IPS-NIHi11 (cell line): ENCODE measurements at regions not wholly inside any gene's neighbourhood (a gene's known extent, or its start where the extent isn't known, plus 50 kb on each side); places are given as distances from the start of the nearest gene placed in this dataset.
A peak's percentile ranks its signal among the peaks of the same experiment; 100 is the strongest.
"Not testable (repeated sequence)": the region's sequence is repeated elsewhere in the genome, so short reads cannot be mapped to it uniquely, and the experiment has no call there.

Source experiments
- DNase-seq: peaks from one replicate; pipeline ENCODE4 v3.0.0; 2012; ENCODE audit warnings: mixed read lengths, low spot score

- no peak for DNase-seq
Measured at GRCh38 chr6:47407300-47408281, 70.0 kb upstream of the CD2AP start.

GRCh38 chr6:47413752-47414422, 63.7 kb upstream of the CD2AP start:
- DNase-seq = peak; percentile 63

- DNase-seq = no peak
Measured at GRCh38 chr6:47414423-47415167, 63.0 kb upstream of the CD2AP start.

GRCh38 chr6:47416396-47417345, 60.9 kb upstream of the CD2AP start:
- DNase-seq = no peak

GRCh38 chr6:47419621-47420020, 58.0 kb upstream of the CD2AP start:
- no peak for DNase-seq

GRCh38 chr6:47420394-47421371, 56.9 kb upstream of the CD2AP start:
- DNase-seq = no peak

GRCh38 chr6:47423079-47423478, 54.5 kb upstream of the CD2AP start:
- DNase-seq = no peak

GRCh38 chr6:47424436-47424836, 53.2 kb upstream of the CD2AP start:
- no peak for DNase-seq

GRCh38 chr6:47425724-47426123, 51.9 kb upstream of the CD2AP start:
- not testable (repeated sequence) for DNase-seq

GRCh38 chr6:47426524-47427302, 50.9 kb upstream of the CD2AP start:
- DNase-seq = no peak

- DNase-seq = no peak
Measured at GRCh38 chr6:47427680-47428079, 49.9 kb upstream of the CD2AP start.
